Parathyroid adenoma (tissue), 2 donors: ENCODE measurements at regions not wholly inside any gene's neighbourhood (a gene's known extent, or its start where the extent isn't known, plus 50 kb on each side); places are given as distances from the start of the nearest gene placed in this dataset.

ENCODE experiments used
- H2AFZ ChIP-seq: fragments of 300-600 bp; sonication (generic); one replicate; pipeline ENCODE4 v1.7.0; 2017; ENCODE audit warnings: antibody characterized with exemption, mild to moderate bottlenecking
- H3K27ac ChIP-seq: fragments of 300-600 bp; sonication (generic); one replicate; pipeline ENCODE4 v1.7.0; 2017
- H3K27me3 ChIP-seq: fragments of 300-600 bp; sonication (generic); one replicate; pipeline ENCODE4 v1.7.0; 2017; ENCODE audit warnings: low read length; ENCODE audit not compliant: control insufficient read depth, insufficient read depth
- H3K36me3 ChIP-seq: fragments of 300-600 bp; sonication (generic); one replicate; pipeline ENCODE4 v1.7.0; 2017; ENCODE audit warnings: low read length; ENCODE audit not compliant: control insufficient read depth, insufficient read depth
- H3K4me1 ChIP-seq: fragments of 300-600 bp; sonication (generic); one replicate; pipeline ENCODE4 v1.7.0; 2017; ENCODE audit warnings: control low read depth
- H3K4me2 ChIP-seq: fragments of 300-600 bp; sonication (generic); one replicate; pipeline ENCODE4 v1.7.0; 2017; ENCODE audit warnings: low read length
- H3K4me3 ChIP-seq: fragments of 300-600 bp; sonication (generic); one replicate; pipeline ENCODE4 v1.7.0; 2017; ENCODE audit warnings: low read depth, low read length
- H3K79me2 ChIP-seq: fragments of 300-600 bp; sonication (generic); one replicate; pipeline ENCODE4 v1.7.0; 2017; ENCODE audit warnings: control low read depth
- H3K9ac ChIP-seq: fragments of 300-600 bp; sonication (generic); one replicate; pipeline ENCODE4 v1.7.0; 2017; ENCODE audit warnings: mild to moderate bottlenecking
- H3K9me3 ChIP-seq: fragments of 300-600 bp; sonication (generic); one replicate; pipeline ENCODE4 v1.7.0; 2017; ENCODE audit warnings: low read length; ENCODE audit not compliant: control insufficient read depth
- CTCF ChIP-seq: fragments of 300-600 bp; sonication (generic); IDR thresholded peaks from one replicate; pipeline ENCODE4 v1.7.0; 2017; ENCODE audit warnings: antibody characterized with exemption, mild to moderate bottlenecking
- donor health status: primary hyperparathyroidism.

DNA sequence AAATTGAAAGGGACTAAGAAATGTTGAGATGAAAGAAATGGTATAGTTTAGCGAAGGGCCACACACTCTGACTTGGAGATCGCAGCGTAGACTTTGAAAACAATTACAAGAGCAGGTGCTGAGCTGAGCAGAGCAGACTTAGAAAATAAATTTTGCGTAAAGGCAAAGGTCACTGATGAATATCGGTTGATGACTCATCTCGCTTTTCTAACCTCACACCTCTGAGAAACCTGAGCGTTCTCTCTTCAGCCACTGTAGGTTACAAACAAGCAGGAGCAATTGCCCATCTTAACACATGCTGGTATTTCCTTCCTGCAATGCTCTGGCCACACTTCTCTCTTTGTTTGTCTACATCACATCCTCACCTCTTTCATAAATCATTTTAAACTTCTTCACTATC, 190.6 kb upstream of the C9orf72 start:
- no peak for TF ChIP-seq CTCF
- Histone ChIP-seq H2AFZ (no peak overlapping the region), H3K9me3 (no peaks in the 10 kb centered on the region), H3K79me2 (no peaks in the 10 kb centered on the region), H3K27ac (no peak overlapping the region), H3K4me3 (no peak overlapping the region), H3K4me1 (no peaks in the 10 kb centered on the region), H3K27me3 (no peaks in the 10 kb centered on the region), H3K36me3 (no peaks in the 10 kb centered on the region), H3K4me2 (no peak overlapping the region), H3K9ac (no peak overlapping the region)

- Histone ChIP-seq H3K4me3 (no peak overlapping the region), H3K79me2 (no peaks in the 10 kb centered on the region), H3K36me3 (no peaks in the 10 kb centered on the region), H3K9me3 (no peaks in the 10 kb centered on the region), H3K9ac (no peak overlapping the region), H3K4me1 (no peaks in the 10 kb centered on the region), H2AFZ (no peak overlapping the region), H3K4me2 (no peak overlapping the region), H3K27me3 (no peaks in the 10 kb centered on the region), H3K27ac (no peak overlapping the region)
- no peak for TF ChIP-seq CTCF
Measured at GRCh38 chr9:27765266-27766072, 192.2 kb upstream of the C9orf72 start.

- H3K79me2 ChIP-seq, result no peaks in the 10 kb centered on the region
- TF ChIP-seq CTCF, result no peak
- no peak overlapping the region for H2AFZ ChIP-seq
- H3K27me3 ChIP-seq, result no peaks in the 10 kb centered on the region
- H3K9me3 ChIP-seq, result no peaks in the 10 kb centered on the region
- no peak overlapping the region for H3K27ac ChIP-seq
- no peak overlapping the region for H3K4me3 ChIP-seq
- H3K4me1 ChIP-seq, result no peaks in the 10 kb centered on the region
- no peaks in the 10 kb centered on the region for H3K36me3 ChIP-seq
- no peak overlapping the region for H3K4me2 ChIP-seq
- no peak overlapping the region for H3K9ac ChIP-seq
Measured at GRCh38 chr9:27766073-27766835, 193.0 kb upstream of the C9orf72 start.

- Histone ChIP-seq H3K9ac (no peak overlapping the region), H3K27me3 (no peaks in the 10 kb centered on the region), H3K4me1 (no peaks in the 10 kb centered on the region), H3K36me3 (no peaks in the 10 kb centered on the region), H3K79me2 (no peaks in the 10 kb centered on the region), H2AFZ (no peak overlapping the region), H3K4me2 (no peak overlapping the region), H3K4me3 (no peak overlapping the region), H3K27ac (no peak overlapping the region), H3K9me3 (no peaks in the 10 kb centered on the region)
- TF ChIP-seq CTCF, result no peak
Measured at GRCh38 chr9:27768781-27769180, 195.5 kb upstream of the C9orf72 start.
